CMK (cell line): ENCODE measurements at regions not wholly inside any gene's neighbourhood (a gene's known extent, or its start where the extent isn't known, plus 50 kb on each side); places are given as distances from the start of the nearest gene placed in this dataset.
"Not testable (repeated sequence)": the region's sequence is repeated elsewhere in the genome, so short reads cannot be mapped to it uniquely, and the experiment has no call there.

ENCODE experiments used
- DNase-seq: peaks from one replicate; pipeline ENCODE4 v3.0.0-alpha.2; 2010; ENCODE audit warnings: low read depth

- no peak for DNase-seq
Observed at GRCh38 chr22:47627556-47628253, 865.3 kb downstream of the TBC1D22A start.

GRCh38 chr22:47626428-47627390 is 864.3 kb downstream of the TBC1D22A start:
- DNase-seq = no peak

GRCh38 chr22:47625531-47626427 is 863.3 kb downstream of the TBC1D22A start:
- no peak for DNase-seq

- DNase-seq = no peak
Observed at GRCh38 chr22:47625013-47625385, 862.5 kb downstream of the TBC1D22A start.

- no peak for DNase-seq
Observed at GRCh38 chr22:47624252-47625012, 862.0 kb downstream of the TBC1D22A start.

- DNase-seq = no peak
Observed at GRCh38 chr22:47623763-47624148, 861.3 kb downstream of the TBC1D22A start.

GRCh38 chr22:47623066-47623762 is 860.8 kb downstream of the TBC1D22A start:
- no peak for DNase-seq

- no peak for DNase-seq
Observed at GRCh38 chr22:47622541-47622940, 860.1 kb downstream of the TBC1D22A start.

GRCh38 chr22:47621253-47621652 is 858.8 kb downstream of the TBC1D22A start:
- DNase-seq = no peak

GRCh38 chr22:47620391-47620790 is 857.9 kb downstream of the TBC1D22A start:
- no peak for DNase-seq

GRCh38 chr22:47619631-47620030 is 857.2 kb downstream of the TBC1D22A start:
- no peak for DNase-seq

GRCh38 chr22:47618180-47619010 is 855.9 kb downstream of the TBC1D22A start:
- DNase-seq = no peak

- DNase-seq = no peak
Observed at GRCh38 chr22:47617186-47617585, 854.7 kb downstream of the TBC1D22A start.

GRCh38 chr22:47616396-47617020 is 854.1 kb downstream of the TBC1D22A start:
- DNase-seq = no peak

GRCh38 chr22:47615051-47615450 is 852.6 kb downstream of the TBC1D22A start:
- no peak for DNase-seq

GRCh38 chr22:47613606-47614350 is 851.3 kb downstream of the TBC1D22A start:
- no peak for DNase-seq

GRCh38 chr22:47613181-47613580 is 850.7 kb downstream of the TBC1D22A start:
- DNase-seq = not testable (repeated sequence)

GRCh38 chr22:47612311-47612910 is 850.0 kb downstream of the TBC1D22A start:
- no peak for DNase-seq
